Fibroblast of gingiva (primary cell): ENCODE measurements at regions not wholly inside any gene's neighbourhood (a gene's known extent, or its start where the extent isn't known, plus 50 kb on each side); places are given as distances from the start of the nearest gene placed in this dataset.
A peak's percentile ranks its signal among the peaks of the same experiment; 100 is the strongest.
"Not testable (repeated sequence)": the region's sequence is repeated elsewhere in the genome, so short reads cannot be mapped to it uniquely, and the experiment has no call there.

ENCODE experiments used
- DNase-seq: peaks from one replicate; pipeline ENCODE4 v3.0.0-alpha.2; 2011; ENCODE audit warnings: low read depth

- DNase-seq, result peak; percentile 69
Measured at GRCh38 chr3:28150465-28151206, 90.8 kb upstream of the CMC1 start.

GRCh38 chr3:28151207-28151550, 90.2 kb upstream of the CMC1 start:
- DNase-seq, result no peak

- no peak for DNase-seq
Measured at GRCh38 chr3:28151608-28152228, 89.7 kb upstream of the CMC1 start.

GRCh38 chr3:28155631-28156030, 85.8 kb upstream of the CMC1 start:
- DNase-seq, result no peak

GRCh38 chr3:28156599-28156998, 84.8 kb upstream of the CMC1 start:
- not testable (repeated sequence) for DNase-seq

GRCh38 chr3:28171962-28172361, 69.5 kb upstream of the CMC1 start:
- no peak for DNase-seq

GRCh38 chr3:28172748-28173147, 68.7 kb upstream of the CMC1 start:
- DNase-seq, result no peak

GRCh38 chr3:28173836-28174235, 67.6 kb upstream of the CMC1 start:
- DNase-seq, result no peak

GRCh38 chr3:28186748-28187147, 54.7 kb upstream of the CMC1 start:
- peak; percentile 19 for DNase-seq

GRCh38 chr3:28188686-28189085, 52.7 kb upstream of the CMC1 start:
- no peak for DNase-seq

GRCh38 chr3:28191363-28191762, 50.1 kb upstream of the CMC1 start:
- DNase-seq, result no peak
